GM21381 (cell line): ENCODE measurements at regions not wholly inside any gene's neighbourhood (a gene's known extent, or its start where the extent isn't known, plus 50 kb on each side); places are given as distances from the start of the nearest gene placed in this dataset.

ENCODE experiments used
- ATAC-seq: cut with Tn5 transposase; IDR thresholded peaks from one replicate; pipeline ENCODE4 v1.9.1; 2021; ENCODE audit warnings: mild to moderate bottlenecking, moderate library complexity; ENCODE audit not compliant: unreplicated experiment

DNA sequence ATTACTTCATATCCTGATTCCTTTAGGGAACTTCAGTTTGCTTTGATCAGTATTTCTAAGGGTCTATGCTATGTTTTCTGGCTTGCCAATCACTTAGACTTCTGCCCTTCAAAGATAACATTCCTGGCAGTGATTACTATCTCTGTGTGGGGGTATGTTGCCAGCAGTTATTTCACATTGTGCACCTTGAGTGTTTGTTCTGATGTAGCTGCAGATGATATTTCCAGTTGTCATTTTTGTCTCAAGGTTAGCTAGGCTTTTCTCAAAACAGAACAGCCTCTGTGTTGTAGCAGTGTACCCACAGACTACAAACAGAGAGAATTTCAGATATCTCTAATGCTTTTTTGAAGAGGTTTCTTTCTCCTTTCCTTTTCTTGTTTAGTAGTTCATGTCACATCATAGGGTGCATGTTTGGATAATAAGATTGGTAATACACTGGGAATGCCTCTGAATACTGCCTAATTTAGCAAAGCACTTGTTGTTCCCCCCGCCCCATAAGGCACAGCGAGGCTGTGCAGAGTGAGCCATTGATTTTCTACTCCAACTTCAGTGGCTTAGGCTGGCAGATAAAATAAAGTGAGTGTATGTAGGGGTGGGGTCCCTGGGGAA, 134.7 kb upstream of the AGR3 start:
- ATAC-seq, result no peak

DNA sequence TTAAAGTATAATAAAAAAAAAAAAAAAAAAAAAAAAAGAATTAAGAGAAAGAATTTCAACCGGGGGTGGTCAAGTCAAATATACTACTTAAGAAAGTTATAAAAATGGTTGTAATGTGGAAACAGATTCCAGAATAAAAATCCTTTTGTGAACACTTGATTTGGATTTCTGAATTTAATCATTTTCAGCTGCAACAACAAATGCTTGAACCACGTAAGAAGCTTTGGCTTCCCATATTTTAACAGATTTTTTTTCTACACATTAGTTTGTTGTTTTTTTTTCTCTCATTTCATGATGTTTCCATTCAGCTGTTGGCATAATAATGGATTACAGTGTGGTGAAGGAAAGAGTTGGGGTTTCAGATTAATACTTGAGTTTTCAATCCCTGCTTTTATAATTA, 137.3 kb upstream of the AGR3 start:
- no peak for ATAC-seq

DNA sequence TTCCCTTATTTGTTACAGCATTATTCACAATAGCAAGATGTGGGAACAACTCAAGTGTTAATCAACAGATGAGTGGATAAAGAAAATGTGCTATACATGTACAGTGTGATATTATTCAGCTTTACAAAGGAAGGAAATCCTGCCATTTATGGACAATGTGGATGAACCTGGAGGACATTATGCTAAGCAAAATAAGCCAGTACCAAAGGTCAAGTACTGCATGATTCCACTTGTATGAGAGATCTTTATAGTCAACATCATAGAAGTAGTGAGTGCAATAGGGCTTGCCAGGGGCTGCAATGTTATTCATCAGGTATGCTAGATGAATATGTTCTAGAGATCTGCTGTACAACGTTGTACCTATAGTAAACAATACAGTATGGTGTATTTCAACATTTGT, 138.5 kb upstream of the AGR3 start:
- ATAC-seq, result no peak

DNA sequence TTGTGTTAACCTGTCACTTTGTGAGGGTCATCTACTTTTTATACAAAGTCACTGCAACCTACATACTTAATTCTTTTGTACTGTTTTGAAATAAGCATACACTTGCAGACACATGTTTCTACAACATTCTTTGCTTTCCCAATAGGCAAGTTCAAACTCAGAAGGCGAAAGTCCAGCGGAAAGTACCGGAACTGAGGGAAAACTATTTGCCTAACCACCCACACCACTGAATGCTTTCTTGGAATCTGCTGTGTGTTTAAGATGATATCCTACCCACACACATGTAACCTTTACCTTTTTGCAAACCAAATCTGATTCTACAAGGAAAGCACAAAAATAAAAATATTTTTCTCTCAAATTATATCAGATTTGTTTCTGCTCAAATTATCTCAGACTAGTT, 139.4 kb upstream of the AGR3 start:
- no peak for ATAC-seq

DNA sequence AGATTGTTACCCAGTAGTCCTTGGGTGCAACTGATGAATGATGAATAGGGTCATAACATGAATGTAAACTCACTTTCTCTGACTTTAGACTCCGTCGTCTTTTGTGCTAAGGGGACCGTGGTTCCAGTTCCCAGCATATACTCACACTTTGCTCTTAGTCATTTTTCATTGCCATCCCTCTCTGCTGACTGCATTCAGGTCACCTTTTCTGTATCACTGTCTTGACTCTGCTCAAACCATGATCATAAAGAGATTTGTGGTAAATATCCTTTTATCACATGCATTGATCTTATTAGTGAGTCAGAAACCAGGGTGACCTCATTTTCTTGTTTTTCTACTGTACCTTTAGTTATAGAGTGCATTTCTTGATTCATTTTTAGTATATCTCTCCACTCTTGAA, 141.1 kb upstream of the AGR3 start:
- ATAC-seq, result no peak

DNA sequence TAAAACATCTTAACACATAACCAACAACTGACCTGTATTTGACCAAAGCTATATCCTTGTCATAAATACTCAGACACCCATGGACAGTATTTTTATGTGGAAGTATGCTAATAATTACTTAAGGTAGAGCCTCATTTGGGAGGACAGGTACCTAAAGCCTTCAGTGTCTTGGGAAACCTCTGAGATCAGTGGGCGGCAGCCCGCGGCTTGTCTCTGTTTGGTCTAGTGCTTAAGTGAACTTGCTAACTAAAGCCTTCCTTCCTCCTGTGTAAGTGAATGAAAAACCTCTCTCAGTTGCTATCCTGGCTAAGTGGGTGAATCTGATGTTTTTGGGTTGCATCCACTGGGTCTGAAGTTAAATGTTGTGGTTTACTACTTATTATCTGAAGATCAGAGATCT, 144.5 kb upstream of the AGR3 start:
- no peak for ATAC-seq

DNA sequence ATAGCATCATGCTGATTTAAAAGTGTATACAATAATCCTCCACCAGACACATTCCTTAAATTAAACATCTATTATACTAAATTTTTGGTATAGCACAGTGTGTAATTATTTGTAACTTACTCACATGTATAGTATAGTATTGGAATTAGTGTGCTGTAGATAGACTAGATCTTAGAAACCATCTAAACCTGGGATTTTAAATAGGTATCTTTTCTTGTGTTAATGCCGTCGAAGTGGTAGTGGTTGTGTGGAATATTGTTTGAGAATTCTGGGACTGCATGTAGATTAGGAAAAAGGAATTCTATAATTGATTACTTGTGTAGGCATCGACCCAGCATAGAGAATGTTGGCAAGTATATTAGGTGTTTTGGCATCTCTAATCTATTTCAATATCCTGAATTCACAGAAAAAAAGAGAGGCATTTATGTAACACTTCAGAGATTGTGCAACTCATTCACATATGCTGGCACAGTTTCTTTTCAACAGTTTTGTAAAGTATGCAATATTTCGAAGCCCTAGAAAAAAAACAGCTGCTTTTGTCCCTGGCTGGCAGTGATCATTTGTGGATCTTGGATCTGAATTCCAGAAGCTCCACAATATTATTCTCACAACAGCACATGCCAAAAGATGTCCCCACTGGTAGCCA, 145.5 kb upstream of the AGR3 start:
- no peak for ATAC-seq

DNA sequence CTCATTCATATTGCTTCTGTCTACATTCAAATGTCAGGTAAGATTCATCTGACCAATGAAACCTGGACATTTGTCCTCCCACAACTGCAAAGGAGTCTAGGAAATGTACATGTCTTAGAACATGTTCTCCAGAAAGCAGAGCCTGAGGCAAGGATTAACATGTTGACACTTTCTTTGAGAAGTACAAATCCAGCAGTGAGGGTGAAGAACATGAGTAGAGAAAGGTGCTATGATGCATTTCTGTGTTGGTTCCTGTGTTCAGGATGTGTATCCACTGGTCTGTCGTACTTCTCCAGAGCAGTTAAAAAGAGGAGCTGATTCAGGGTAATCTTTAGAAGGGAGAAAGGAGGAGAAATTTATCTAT, 146.0 kb upstream of the AGR3 start:
- no peak for ATAC-seq

DNA sequence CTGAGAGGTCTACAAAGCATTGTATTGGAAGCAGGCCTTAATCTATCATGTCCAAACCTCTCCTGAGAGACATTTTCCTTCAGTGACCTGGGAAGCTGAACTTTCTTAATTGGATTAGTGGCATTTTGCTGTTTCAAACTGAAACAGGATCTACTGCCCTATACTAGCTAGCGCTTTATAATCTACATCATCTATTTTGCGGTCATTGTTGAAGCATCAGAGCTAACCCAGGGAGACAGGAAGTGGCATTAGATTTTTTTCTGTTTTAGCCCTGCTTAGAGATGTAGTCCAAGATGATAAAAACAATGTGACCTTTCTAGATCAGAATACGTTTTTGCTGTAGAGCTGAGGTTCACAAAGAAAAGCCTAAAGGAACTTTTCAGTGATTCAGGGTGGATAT, 147.4 kb upstream of the AGR3 start:
- ATAC-seq, result no peak

DNA sequence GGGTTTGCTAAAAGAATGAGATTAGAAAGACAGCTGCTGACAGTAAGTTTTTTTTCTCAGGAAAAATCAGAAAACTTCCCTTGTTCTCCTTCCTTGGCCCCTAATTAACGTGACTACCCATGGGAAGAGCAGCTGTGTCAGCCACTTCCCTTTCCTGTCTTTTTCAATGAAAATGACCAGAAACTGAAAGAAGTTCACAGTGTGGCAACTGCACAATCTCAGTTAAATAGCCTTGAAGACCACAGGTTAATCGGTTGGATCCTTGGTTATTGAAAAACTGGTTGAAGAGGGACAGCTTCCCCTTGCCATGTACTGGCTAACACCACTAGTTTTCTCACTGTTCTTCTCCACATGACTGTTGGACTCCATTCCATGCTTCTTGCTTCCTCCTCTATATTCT, 148.8 kb upstream of the AGR3 start:
- no peak for ATAC-seq

DNA sequence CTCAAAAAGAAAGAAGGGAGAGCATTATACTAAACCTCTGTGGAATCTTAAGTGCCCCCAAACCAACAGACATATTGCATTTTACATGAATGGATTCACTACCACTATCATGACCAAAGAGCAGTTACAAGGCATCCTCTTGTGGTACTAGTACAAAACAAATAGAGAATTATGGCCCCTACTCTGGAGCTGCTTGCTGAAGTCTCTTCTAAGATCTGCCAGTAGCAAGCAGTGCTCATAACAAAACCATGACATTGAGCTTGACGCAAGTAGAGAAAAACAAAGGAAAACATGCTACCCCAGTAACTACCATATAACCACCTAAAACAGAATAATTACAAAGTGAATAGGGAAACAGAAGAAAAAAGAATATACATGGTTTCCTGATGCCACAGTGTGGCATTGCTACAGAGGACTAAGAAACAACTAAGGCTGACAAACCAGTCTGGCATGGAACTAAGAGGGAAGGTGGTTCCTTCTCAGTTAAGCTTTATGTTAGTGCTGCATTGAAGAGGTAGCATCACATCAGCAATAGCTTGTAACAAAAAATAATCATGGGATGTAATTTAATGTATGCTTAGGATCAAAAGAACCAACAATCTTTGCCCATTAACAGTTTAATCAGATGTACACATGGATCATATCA, 150.2 kb upstream of the AGR3 start:
- ATAC-seq, result no peak

DNA sequence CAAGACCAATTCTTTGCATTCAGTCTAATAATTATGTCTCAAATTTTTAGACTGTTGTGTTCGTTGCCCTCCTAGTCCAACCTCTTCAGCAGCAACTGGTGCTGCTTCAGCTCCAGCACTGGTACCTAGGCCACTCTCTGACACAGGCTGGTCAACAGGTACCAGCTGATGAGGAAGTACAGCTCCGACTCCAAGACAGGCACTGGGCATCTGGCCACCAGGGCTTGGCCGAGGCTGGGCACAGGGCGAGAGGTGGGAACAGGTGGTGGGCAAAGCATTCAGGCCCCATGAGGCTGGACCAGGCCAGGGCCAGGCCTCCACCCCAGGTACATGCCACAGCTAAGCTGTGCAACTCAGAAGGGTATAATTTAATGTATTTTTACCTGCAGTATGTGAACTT, 151.5 kb upstream of the AGR3 start:
- ATAC-seq, result no peak

DNA sequence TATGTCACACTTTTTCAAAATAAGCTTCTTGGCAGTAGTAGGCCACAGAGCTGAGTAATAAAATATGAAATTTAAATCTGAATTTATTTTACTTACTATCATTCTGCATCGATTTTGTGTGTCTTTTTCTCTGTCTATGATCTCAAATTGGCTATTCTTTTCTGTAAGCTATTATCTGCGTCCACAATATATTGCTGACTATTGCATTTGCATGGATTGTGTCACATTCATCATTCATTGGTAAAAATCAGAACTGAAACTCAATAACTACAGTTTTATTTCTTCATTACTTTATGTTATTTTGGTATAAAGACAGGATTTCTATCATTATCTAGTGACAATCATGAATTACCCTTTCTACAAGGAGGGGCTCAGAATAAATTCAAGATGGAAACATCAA, 154.8 kb upstream of the AGR3 start:
- no peak for ATAC-seq

DNA sequence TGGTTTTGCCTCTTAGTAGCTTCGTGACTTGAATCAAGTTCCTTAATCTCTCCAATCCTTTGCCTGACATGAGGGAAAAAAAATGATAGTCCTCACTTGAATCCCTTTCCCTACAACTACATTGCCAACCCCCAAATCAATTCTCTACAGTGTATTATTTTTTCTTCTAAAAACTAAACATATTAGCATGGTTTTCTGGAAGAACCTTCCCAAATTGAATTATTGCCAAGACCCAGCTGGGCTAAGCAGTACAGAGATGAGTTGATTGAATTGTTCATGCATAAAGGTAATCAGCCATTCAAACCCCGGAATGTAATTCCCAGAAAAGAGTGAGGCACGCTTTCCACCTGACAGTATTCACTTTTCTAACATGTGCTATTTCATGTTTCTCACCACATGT, 155.6 kb upstream of the AGR3 start:
- ATAC-seq, result no peak

DNA sequence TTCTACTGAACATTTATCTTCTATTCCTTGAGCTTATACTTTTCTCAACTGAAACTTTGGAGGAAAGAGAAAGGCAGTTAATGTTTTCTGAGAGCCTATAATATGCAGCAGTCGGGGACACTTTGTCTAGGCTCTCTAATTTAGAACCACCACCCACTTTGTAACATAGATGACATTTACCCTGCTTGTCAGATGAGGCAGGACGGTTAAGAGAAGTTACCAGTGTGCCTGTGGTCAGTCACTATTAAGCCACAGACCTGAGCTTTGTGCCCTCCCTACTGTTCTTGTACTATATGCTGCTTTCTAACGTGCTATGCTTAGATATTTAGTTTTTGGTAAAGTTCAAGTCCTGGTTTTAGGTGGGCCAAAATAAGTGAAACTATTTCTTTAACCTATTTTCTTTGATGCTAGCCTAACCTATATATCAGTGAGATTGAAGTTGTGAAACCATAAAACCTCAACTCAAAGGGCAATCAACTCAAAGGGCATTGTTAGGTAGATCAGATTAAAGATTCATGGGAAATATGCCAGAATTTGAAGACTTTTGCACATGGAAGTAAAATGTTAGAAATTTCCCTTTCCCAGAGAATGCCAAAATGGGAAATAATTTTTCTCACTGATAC, 156.5 kb upstream of the AGR3 start:
- ATAC-seq, result no peak

DNA sequence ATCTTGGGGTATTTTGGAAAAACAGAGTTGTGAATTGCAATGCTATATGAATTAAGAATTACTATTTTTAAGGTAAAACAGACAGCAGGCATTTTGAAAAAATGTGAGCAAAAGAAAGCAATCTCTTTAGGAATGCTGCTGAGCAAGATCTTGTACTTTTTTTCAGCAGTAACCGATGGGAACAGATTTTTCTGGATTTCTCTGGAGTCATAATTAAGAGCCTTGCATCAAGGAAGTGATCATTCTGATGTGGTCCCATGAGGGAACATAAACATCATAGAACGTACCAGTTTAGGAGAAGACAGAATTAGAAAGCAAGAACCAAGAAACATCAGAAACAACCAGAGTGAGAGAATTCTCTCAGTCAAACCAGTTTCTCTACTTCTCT, 157.0 kb upstream of the AGR3 start:
- no peak for ATAC-seq

DNA sequence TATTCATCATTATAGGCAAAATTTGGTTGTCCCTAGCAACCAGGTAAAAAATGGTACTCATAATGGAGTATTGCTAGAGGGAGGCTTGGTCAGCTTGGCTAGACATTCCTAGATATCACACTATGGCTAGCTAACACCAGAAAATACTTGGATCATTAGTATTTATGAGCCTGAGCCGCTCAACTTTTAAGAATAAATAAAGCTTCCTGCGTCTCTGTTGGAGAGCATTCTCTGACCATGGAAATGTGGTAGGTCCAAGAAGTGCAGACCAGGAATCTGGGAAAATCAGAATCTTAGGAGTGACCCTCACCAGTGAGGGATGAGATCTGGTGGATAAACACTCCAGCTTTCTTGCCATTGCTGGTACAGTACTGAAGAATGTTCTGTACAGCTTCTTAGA, 157.6 kb upstream of the AGR3 start:
- ATAC-seq, result no peak

DNA sequence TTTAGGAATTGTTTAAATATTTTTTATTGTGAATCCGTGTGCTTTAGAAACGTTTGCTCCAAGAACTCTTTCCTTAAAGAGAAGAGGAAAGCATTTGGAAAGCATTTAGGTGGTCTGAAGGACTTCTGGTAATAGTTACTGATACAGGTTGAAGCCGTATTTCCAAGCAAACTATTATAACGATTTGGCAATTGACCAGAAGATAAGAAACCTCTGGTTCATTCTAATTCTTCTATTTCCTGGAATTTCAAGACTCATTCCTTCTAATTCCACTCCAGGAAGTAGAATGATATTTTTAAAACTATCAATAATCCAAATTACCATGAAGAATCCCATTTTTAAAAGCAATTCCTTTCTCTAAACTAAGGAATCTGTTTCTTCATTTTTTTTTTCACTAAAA, 158.9 kb upstream of the AGR3 start:
- ATAC-seq, result no peak

DNA sequence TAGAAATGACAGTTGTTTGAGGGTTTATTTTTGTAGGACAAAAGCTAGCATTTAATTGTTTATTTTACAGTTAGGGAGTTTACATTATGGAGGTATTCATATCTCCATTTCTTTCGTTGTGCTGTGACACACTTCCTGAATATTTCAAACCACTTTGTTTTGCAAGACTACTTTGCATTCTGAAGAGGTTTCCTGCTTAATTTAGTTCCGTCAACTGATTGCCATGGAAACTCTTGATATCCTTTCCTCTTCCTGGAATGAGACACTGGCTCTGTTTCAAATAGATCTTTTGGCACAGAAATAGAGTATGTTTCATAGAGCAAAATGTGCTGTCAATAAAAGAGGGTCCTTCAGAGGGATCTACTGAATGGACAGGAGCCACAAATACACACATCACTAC, 159.5 kb upstream of the AGR3 start:
- no peak for ATAC-seq

DNA sequence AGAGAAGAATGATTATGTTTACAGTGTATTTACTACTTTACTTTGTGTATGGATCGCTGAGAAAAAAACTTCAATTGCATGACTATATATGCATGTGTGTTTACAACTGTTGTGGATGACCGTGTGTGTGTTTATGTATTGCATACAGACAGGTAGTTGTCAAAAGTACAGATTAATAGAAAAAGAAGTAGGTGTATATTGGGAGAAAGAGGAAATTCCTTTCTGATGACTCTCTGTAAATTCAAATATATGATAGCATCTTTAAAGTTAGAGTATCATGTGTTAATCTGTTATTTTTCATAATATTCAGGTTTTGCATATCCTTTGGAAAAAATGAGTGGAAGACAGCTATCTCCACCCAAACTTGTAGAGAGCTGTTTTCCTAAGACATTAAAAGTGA, 160.4 kb upstream of the AGR3 start:
- no peak for ATAC-seq

DNA sequence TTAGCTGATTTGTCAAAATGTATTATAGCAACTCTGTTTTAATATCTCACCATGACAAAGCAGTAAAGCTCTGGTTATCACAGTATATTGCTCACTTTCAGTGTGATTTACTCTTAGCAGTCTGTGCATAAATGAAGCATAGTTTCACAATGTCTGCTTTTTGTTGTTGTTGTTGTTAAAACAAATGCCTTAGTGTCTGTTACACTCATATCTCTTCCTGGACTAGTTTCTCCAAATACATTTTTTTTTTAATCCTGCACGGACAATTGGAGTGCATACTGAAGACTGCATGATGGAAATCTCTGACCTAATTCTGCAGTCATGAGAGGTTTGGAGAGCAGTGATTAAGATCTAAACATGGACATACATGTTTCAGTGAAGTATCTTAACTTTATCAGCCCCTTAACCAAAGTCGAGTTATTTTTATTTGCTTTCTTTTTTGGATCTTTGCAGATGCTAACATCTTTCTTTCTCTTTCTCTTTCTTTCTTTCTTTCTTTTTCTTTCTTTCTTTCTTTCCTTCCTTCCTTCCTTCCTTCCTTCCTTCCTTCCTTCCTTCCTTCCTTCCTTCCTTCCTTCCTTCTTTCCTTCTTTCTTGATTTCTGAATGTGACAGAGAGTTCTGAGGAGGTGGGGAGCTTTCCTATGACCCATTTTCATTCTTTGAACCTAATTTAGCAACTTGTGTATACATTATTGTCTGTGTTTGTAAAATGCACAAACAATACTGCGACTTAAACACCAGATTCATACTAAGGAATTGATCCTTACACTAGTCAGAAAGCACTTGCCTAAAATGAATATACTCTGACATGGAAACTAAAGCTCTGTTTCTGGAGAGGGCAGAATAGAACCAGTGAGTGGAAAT, 161.5 kb upstream of the AGR3 start:
- no peak for ATAC-seq
